ENCODE measurements at regions not wholly inside any gene's neighbourhood (a gene's known extent, or its start where the extent isn't known, plus 50 kb on each side); places are given as distances from the start of the nearest gene placed in this dataset.

DNA sequence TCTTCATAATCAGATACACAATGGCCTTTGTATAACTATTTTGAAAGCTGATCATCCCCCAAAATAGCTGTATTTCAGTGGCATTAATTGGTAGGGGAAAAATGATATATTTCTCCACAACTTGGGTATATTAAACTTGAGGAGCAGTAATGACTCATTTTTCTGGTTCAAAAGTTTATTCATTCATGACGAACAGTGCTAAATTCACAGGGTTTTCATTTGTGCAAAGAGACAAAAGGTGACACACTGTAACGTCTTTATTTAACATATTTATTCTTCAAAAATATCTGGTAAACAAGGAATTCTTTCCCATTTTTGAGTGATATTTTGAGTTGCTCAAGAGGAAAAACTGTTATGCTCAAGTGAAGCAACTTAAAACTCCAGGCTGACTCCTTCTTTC is 415.5 kb upstream of the SOX5 start:
- Mint-ChIP-seq H3K4me1 (peaks cover 15% of the 10 kb centered on the region), H3K36me3 (no peaks in the 10 kb centered on the region), H3K27me3 (ENCODE audit: low read depth) (no peaks in the 10 kb centered on the region), H3K27ac (no peak overlapping the region), H3K9me3 (no peaks in the 10 kb centered on the region), H3K4me3 (no peak overlapping the region)
- ATAC-seq (no peak), DNase-seq (ENCODE audit: low spot score) (no peak)
- CTCF ChIA-PET: no interaction called here
- POLR2A ChIA-PET: no interaction called here
- TF ChIP-seq, protein P1, sequence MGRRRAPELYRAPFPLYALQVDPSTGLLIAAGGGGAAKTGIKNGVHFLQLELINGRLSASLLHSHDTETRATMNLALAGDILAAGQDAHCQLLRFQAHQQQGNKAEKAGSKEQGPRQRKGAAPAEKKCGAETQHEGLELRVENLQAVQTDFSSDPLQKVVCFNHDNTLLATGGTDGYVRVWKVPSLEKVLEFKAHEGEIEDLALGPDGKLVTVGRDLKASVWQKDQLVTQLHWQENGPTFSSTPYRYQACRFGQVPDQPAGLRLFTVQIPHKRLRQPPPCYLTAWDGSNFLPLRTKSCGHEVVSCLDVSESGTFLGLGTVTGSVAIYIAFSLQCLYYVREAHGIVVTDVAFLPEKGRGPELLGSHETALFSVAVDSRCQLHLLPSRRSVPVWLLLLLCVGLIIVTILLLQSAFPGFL (CRISPR knock-in tag; IDR thresholded peaks at IDR 0.05; ENCODE audit: borderline replicate concordance): no peak
- TF ChIP-seq MLX (CRISPR knock-in tag; IDR thresholded peaks at IDR 0.05) (no peak), CREM (CRISPR knock-in tag; IDR thresholded peaks at IDR 0.05) (no peak), AFF4 (CRISPR knock-in tag; IDR thresholded peaks at IDR 0.05; ENCODE audit: borderline replicate concordance) (no peak), ZNF219 (CRISPR knock-in tag; IDR thresholded peaks at IDR 0.05; ENCODE audit: borderline replicate concordance) (no peak), ZNF317 (CRISPR knock-in tag; IDR thresholded peaks at IDR 0.05; ENCODE audit: borderline replicate concordance, low read depth) (no peak), SP1 (CRISPR knock-in tag; conservative IDR thresholded peaks at IDR 0.05) (no peak), SMAD3 (CRISPR knock-in tag; IDR thresholded peaks at IDR 0.05; ENCODE audit: borderline replicate concordance) (no peak), NR3C1 (CRISPR knock-in tag; conservative IDR thresholded peaks at IDR 0.05; ENCODE audit: low read depth) (no peak), ZNF263 (CRISPR knock-in tag; IDR thresholded peaks at IDR 0.05; ENCODE audit: low read depth) (no peak), PRDM15 (CRISPR knock-in tag; IDR thresholded peaks at IDR 0.05) (no peak), E2F1 (CRISPR knock-in tag; IDR thresholded peaks at IDR 0.05) (no peak), JAZF1 (CRISPR knock-in tag; IDR thresholded peaks at IDR 0.05) (no peak), OVOL2 (CRISPR knock-in tag; IDR thresholded peaks at IDR 0.05; ENCODE audit: borderline replicate concordance) (no peak), IRF2 (CRISPR knock-in tag; IDR thresholded peaks at IDR 0.05; ENCODE audit: borderline replicate concordance, low read depth) (no peak)
- TF ChIP-seq, protein P2, sequence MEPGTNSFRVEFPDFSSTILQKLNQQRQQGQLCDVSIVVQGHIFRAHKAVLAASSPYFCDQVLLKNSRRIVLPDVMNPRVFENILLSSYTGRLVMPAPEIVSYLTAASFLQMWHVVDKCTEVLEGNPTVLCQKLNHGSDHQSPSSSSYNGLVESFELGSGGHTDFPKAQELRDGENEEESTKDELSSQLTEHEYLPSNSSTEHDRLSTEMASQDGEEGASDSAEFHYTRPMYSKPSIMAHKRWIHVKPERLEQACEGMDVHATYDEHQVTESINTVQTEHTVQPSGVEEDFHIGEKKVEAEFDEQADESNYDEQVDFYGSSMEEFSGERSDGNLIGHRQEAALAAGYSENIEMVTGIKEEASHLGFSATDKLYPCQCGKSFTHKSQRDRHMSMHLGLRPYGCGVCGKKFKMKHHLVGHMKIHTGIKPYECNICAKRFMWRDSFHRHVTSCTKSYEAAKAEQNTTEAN (CRISPR knock-in tag; IDR thresholded peaks at IDR 0.05): no peak

All from WTC11 (cell line).